Hepatocyte (in vitro differentiated cells): ENCODE measurements at regions not wholly inside any gene's neighbourhood (a gene's known extent, or its start where the extent isn't known, plus 50 kb on each side); places are given as distances from the start of the nearest gene placed in this dataset.

Source experiments
- DNase-seq: peaks from one replicate; pipeline ENCODE4 v3.0.0-alpha.2; 2016; ENCODE audit warnings: low spot score
- H2AFZ ChIP-seq: fragments of 200-600 bp; sonication (generic); 2 replicates; pipeline ENCODE4 v1.6.0; 2016; ENCODE audit warnings: antibody characterized with exemption, mild to moderate bottlenecking
- H3K27ac ChIP-seq: fragments of 200-600 bp; sonication (generic); 2 replicates; pipeline ENCODE4 v1.5.1; 2016; ENCODE audit warnings: mild to moderate bottlenecking
- H3K27me3 ChIP-seq: fragments of 200-600 bp; sonication (generic); 2 replicates; pipeline ENCODE4 v1.6.1; 2016
- H3K36me3 ChIP-seq: fragments of 200-600 bp; sonication (generic); replicated peaks from 2 replicates; pipeline ENCODE4 v1.5.1; 2016; ENCODE audit warnings: low read depth; ENCODE audit not compliant: insufficient read depth
- H3K4me1 ChIP-seq: fragments of 200-600 bp; sonication (generic); 2 replicates; pipeline ENCODE4 v1.5.1; 2016; ENCODE audit warnings: mild to moderate bottlenecking, moderate library complexity; ENCODE audit not compliant: insufficient read depth
- H3K4me2 ChIP-seq: fragments of 200-600 bp; sonication (generic); 2 replicates; pipeline ENCODE4 v1.6.0; 2016
- H3K4me3 ChIP-seq: fragments of 200-600 bp; sonication (generic); 2 replicates; pipeline ENCODE4 v1.5.1; 2016; ENCODE audit warnings: mild to moderate bottlenecking
- H3K79me2 ChIP-seq: fragments of 200-600 bp; sonication (generic); 2 replicates; pipeline ENCODE4 v1.6.0; 2017; ENCODE audit warnings: mild to moderate bottlenecking
- H3K9me2 ChIP-seq: fragments of 200-600 bp; sonication (generic); replicated peaks from 2 replicates; pipeline ENCODE4 v1.6.0; 2017; ENCODE audit warnings: mild to moderate bottlenecking; ENCODE audit not compliant: insufficient read depth
- H3K9me3 ChIP-seq: fragments of 200-600 bp; sonication (generic); 2 replicates; pipeline ENCODE4 v1.5.1; 2016; ENCODE audit warnings: low read depth, mild to moderate bottlenecking
- H4K20me1 ChIP-seq: fragments of 200-600 bp; sonication (generic); 2 replicates; pipeline ENCODE4 v1.6.0; 2016; ENCODE audit warnings: mild to moderate bottlenecking; ENCODE audit not compliant: insufficient read depth, poor library complexity, severe bottlenecking
- EZH2 ChIP-seq: fragments of 200-600 bp; sonication (generic); IDR thresholded peaks from 2 replicates; pipeline ENCODE4 v1.6.1; 2016; ENCODE audit warnings: antibody characterized with exemption, mild to moderate bottlenecking, borderline replicate concordance
- EZH2phosphoT487 ChIP-seq: fragments of 200-600 bp; sonication (generic); IDR thresholded peaks from one replicate; pipeline ENCODE4 v1.6.1; 2018; ENCODE audit warnings: antibody characterized with exemption, mild to moderate bottlenecking, low read depth, moderate library complexity; ENCODE audit not compliant: unreplicated experiment, severe bottlenecking
- WGBS: methylation state at CpG from one replicate; pipeline ENCODE4 v1.1.6; 2016; ENCODE audit warnings: low lambda C conversion rate; ENCODE audit errors: missing lambda C conversion rate; 5-methylcytosine and 5-hydroxymethylcytosine counted together
- TF ChIP-seq, protein P1 (sequence below): fragments of 200-600 bp; sonication (generic); IDR thresholded peaks from 2 replicates; pipeline ENCODE4 v1.5.1; 2016; ENCODE audit warnings: antibody characterized with exemption, mild to moderate bottlenecking; ENCODE audit not compliant: poor library complexity

DNA sequence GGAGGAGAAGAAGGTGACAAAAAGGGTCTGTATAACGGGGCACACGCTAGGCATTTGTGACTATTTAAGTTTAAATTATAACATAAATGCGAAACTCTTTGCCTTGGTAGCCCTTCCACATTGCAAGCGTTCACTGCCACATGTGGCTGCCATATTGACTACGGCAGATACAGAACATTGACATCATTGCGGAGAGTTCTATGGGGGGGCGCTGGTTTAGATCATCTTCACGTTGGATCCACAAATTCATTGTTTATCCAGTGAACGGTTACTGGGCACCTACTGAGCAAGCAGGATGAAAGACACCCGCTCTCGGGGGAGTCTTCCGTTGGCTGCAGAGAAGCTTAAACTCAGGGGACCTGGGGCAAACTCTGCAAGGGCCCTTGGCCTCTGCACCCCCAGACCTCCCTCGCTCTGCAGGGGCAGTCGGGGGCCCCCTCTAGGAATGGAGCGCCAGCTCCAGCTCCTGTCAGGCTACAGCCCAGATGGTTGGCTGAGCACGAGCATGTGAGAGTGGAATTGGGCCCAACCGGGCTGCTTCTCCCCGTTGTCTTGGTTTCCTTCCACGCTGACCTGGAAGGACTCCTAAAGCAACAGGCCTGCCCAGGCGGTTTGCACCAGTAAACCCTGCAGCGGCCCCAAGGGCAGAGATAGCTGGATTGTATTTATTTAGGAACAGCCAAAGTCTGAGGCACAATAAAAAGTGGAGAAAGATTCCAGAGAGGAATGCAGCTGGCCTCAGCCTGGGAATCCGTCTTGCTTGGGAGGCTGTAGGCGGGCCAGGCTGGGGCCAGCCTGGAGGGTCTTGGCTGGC lies 172.2 kb downstream of the SEC14L1 start:
- no peaks in the 10 kb centered on the region for H4K20me1 ChIP-seq
- peaks cover 62% of the 10 kb centered on the region for H3K4me1 ChIP-seq
- H2AFZ ChIP-seq, result no peak overlapping the region
- no peaks in the 10 kb centered on the region for H3K9me2 ChIP-seq
- H3K27me3 ChIP-seq, result no peaks in the 10 kb centered on the region
- peaks cover 82% of the 10 kb centered on the region for H3K79me2 ChIP-seq
- 58% methylated on average over 23 of the region's 23 CpGs for WGBS
- peak overlapping the region; percentile 62 for H3K4me2 ChIP-seq
- TF ChIP-seq EZH2phosphoT487 (no peak), EZH2 (no peak)
- TF ChIP-seq, protein P1, sequence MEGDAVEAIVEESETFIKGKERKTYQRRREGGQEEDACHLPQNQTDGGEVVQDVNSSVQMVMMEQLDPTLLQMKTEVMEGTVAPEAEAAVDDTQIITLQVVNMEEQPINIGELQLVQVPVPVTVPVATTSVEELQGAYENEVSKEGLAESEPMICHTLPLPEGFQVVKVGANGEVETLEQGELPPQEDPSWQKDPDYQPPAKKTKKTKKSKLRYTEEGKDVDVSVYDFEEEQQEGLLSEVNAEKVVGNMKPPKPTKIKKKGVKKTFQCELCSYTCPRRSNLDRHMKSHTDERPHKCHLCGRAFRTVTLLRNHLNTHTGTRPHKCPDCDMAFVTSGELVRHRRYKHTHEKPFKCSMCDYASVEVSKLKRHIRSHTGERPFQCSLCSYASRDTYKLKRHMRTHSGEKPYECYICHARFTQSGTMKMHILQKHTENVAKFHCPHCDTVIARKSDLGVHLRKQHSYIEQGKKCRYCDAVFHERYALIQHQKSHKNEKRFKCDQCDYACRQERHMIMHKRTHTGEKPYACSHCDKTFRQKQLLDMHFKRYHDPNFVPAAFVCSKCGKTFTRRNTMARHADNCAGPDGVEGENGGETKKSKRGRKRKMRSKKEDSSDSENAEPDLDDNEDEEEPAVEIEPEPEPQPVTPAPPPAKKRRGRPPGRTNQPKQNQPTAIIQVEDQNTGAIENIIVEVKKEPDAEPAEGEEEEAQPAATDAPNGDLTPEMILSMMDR, result no peak
- DNase-seq, result peak; percentile 90
- no peaks in the 10 kb centered on the region for H3K36me3 ChIP-seq
- no peaks in the 10 kb centered on the region for H3K9me3 ChIP-seq
- peak overlapping the region; percentile 89 for H3K27ac ChIP-seq
- no peak overlapping the region for H3K4me3 ChIP-seq

DNA sequence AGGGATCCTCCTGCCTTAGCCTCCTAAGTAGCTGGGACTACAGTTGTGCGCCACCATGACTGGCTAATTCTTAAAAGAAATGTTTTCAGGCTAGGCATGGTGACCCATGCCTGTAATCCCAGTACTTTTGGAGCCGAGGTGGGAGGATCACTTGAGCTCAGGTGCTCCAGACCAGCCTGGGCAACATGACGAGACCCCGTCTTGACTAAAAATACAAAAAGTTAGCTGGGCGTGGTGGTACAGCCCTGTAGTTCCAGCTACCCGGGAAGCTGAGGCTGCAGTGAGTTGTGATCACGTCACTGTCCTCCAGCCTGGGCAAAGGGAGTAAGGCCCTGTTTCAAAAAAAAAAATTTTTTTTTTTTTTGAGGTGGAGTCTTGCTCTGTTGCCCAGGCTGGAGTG lies 173.1 kb downstream of the SEC14L1 start:
- peaks cover 62% of the 10 kb centered on the region for H3K4me1 ChIP-seq
- H3K4me2 ChIP-seq, result peak overlapping the region; percentile 62
- no peaks in the 10 kb centered on the region for H4K20me1 ChIP-seq
- H3K27me3 ChIP-seq, result no peaks in the 10 kb centered on the region
- H3K9me3 ChIP-seq, result no peaks in the 10 kb centered on the region
- H2AFZ ChIP-seq, result no peak overlapping the region
- H3K9me2 ChIP-seq, result no peaks in the 10 kb centered on the region
- no peaks in the 10 kb centered on the region for H3K36me3 ChIP-seq
- WGBS, result 88% methylated on average over 7 of the region's 7 CpGs
- peak overlapping the region; percentile 89 for H3K27ac ChIP-seq
- no peak for DNase-seq
- H3K4me3 ChIP-seq, result no peak overlapping the region
- H3K79me2 ChIP-seq, result peaks cover 76% of the 10 kb centered on the region
- TF ChIP-seq, protein P1, result no peak
- TF ChIP-seq EZH2phosphoT487, result no peak

DNA sequence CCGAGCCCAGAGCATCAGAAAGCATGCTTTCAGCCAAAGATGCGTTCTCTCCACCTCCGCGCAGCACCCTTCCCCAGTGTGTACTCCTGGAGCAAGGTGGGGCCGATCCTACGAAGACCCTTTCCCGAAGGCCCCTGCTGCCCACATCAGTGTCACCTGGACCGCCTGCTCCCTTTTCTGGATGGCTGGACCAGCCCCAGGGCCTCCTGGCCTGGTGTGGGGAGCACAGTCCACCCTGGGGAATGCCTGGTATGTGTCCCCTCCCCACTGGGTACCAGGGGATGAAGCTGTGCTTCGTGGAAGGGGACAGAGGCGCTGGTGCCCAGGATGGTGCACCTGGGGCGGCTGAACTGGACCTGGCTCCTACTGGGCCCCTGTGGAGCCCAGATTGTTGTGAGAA lies 173.8 kb downstream of the SEC14L1 start:
- no peaks in the 10 kb centered on the region for H4K20me1 ChIP-seq
- WGBS, result 97% methylated on average over 11 of the region's 11 CpGs
- no peak for DNase-seq
- TF ChIP-seq, protein P1, result no peak
- TF ChIP-seq EZH2phosphoT487 (no peak), EZH2 (no peak)
- H3K4me1 ChIP-seq, result peaks cover 62% of the 10 kb centered on the region
- H3K4me3 ChIP-seq, result no peak overlapping the region
- H3K9me2 ChIP-seq, result no peaks in the 10 kb centered on the region
- peak overlapping the region; percentile 89 for H3K27ac ChIP-seq
- H3K79me2 ChIP-seq, result peaks cover 73% of the 10 kb centered on the region
- no peaks in the 10 kb centered on the region for H3K9me3 ChIP-seq
- no peak overlapping the region for H2AFZ ChIP-seq
- H3K27me3 ChIP-seq, result no peaks in the 10 kb centered on the region
- no peaks in the 10 kb centered on the region for H3K36me3 ChIP-seq
- H3K4me2 ChIP-seq, result no peak overlapping the region
